ENCODE measurements at regions not wholly inside any gene's neighbourhood (a gene's known extent, or its start where the extent isn't known, plus 50 kb on each side); places are given as distances from the start of the nearest gene placed in this dataset.

- no peak for ATAC-seq
- ChIA-PET CTCF (no interaction called here), POLR2A (no interaction called here)
- H3K4me2 ChIP-seq, result no peak overlapping the region
- no peak overlapping the region for H3K27ac ChIP-seq
- no peaks in the 10 kb centered on the region for H3K4me1 ChIP-seq
- H3K4me3 ChIP-seq, result no peak overlapping the region
- no peak for FAIRE-seq
- H3K9me3 ChIP-seq, result no peaks in the 10 kb centered on the region
- 60% methylated on average over 5 of the region's 5 CpGs for WGBS (ENCODE audit: missing lambda C conversion rate)
- no peak for DNase-seq (ENCODE audit: low read depth in 1 of 2, low spot score in 1 of 2)
- TF ChIP-seq, protein P1, sequence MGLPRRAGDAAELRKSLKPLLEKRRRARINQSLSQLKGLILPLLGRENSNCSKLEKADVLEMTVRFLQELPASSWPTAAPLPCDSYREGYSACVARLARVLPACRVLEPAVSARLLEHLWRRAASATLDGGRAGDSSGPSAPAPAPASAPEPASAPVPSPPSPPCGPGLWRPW (IDR thresholded peaks at IDR 0.05), result no peak
- TF ChIP-seq CBX2 (IDR thresholded peaks at IDR 0.05; ENCODE audit: borderline replicate concordance, low read depth), result no peak
- TF ChIP-seq MYC (IDR thresholded peaks at IDR 0.05; ENCODE audit: borderline replicate concordance, low read length), result no peak
- TF ChIP-seq KDM5A (IDR thresholded peaks at IDR 0.05), result no peak
- TF ChIP-seq POLR2A (IDR thresholded peaks at IDR 0.05; ENCODE audit: low read length), result no peak
- TF ChIP-seq TFCP2L1 (CRISPR knock-in tag; IDR thresholded peaks at IDR 0.05), result no peak
- TF ChIP-seq BHLHE40 (IDR thresholded peaks at IDR 0.05; ENCODE audit: low read depth, low read length), result no peak
- no peak for TF ChIP-seq RFX5 (IDR thresholded peaks at IDR 0.05)
- no peak for TF ChIP-seq GATA3 (IDR thresholded peaks at IDR 0.05; ENCODE audit: borderline replicate concordance)
- no peak for TF ChIP-seq FOSL2 (IDR thresholded peaks at IDR 0.05)
- TF ChIP-seq FOSL2 (CRISPR knock-in tag; IDR thresholded peaks at IDR 0.05), result no peak
- TF ChIP-seq MAX (IDR thresholded peaks at IDR 0.05), result no peak
- no peak for TF ChIP-seq PHF8 (IDR thresholded peaks at IDR 0.05; ENCODE audit: borderline replicate concordance, low read depth)
- no peak for TF ChIP-seq CHD2 (IDR thresholded peaks at IDR 0.05; ENCODE audit: low read length, partially characterized antibody)
- TF ChIP-seq NPAS2 (CRISPR knock-in tag; IDR thresholded peaks at IDR 0.05; ENCODE audit: borderline replicate concordance), result no peak
- TF ChIP-seq HEYL (CRISPR knock-in tag; IDR thresholded peaks at IDR 0.05), result no peak
- no peak for TF ChIP-seq NFE2L2 (conservative IDR thresholded peaks at IDR 0.05; ENCODE audit: low read length)
- TF ChIP-seq ZSCAN20 (CRISPR knock-in tag; IDR thresholded peaks at IDR 0.05), result no peak
- no peak for TF ChIP-seq SMC3 (IDR thresholded peaks at IDR 0.05)
- no peak for TF ChIP-seq HOXB5 (CRISPR knock-in tag; IDR thresholded peaks at IDR 0.05)
- no peak for TF ChIP-seq CTCF (IDR thresholded peaks at IDR 0.05)
Observed at GRCh38 chr5:6918255-6918654, 205.0 kb downstream of the TENT4A start.

DNA sequence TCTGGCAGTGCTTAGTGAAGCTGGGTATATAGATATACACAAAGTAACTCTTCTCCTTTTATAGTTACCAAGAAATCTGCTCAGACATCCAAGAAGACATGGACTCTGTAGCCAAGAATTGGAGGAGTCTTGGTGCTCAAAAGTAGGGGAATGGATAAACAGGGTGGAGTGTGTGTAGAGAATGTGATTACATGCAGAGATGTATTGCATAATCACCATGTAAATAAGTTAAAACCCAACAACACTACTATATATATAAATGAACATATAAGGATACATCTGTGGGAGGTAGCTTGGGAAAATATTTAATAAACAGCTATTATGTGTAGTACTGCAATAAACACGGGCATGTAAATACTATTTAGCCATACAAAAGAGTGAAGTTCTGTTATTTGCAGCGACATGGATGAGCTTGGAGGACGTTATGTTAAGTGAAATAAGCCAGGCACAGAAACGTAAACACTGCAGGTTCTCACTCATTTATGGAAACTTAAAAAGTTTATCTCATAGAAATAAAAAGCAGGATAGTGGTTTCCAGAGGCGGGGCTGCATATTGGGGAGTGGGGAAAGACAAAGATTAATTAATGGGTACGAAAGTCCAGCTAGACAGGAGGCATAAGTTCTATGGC, 207.5 kb downstream of the TENT4A start:
- WGBS (ENCODE audit: missing lambda C conversion rate), result 5% methylated on average over 6 of the region's 6 CpGs
- Histone ChIP-seq H3K27ac (no peak overlapping the region), H3K4me1 (no peaks in the 10 kb centered on the region), H3K9me3 (no peaks in the 10 kb centered on the region), H3K4me3 (no peak overlapping the region), H3K4me2 (no peak overlapping the region)
- FAIRE-seq (no peak), DNase-seq (ENCODE audit: low read depth in 1 of 2, low spot score in 1 of 2) (no peak), ATAC-seq (no peak)
- TF ChIP-seq HDAC2 (IDR thresholded peaks at IDR 0.05) (no peak), RAD21 (conservative IDR thresholded peaks at IDR 0.05 in 1 of 2, IDR thresholded peaks at IDR 0.05 in 1 of 2) (no peak), BHLHE40 (IDR thresholded peaks at IDR 0.05; ENCODE audit: low read depth, low read length) (no peak), POLR2AphosphoS2 (conservative IDR thresholded peaks at IDR 0.05; ENCODE audit: low read length) (no peak), EHMT2 (IDR thresholded peaks at IDR 0.05; ENCODE audit: low read depth) (no peak), MAZ (IDR thresholded peaks at IDR 0.05; ENCODE audit: borderline replicate concordance, low read depth, low read length) (no peak), HOXB13 (CRISPR knock-in tag; IDR thresholded peaks at IDR 0.05; ENCODE audit: low read depth) (no peak), CEBPB (IDR thresholded peaks at IDR 0.05) (no peak), POLR2A (IDR thresholded peaks at IDR 0.05; ENCODE audit: low read length) (no peak), FOXS1 (CRISPR knock-in tag; IDR thresholded peaks at IDR 0.05) (no peak), EHF (CRISPR knock-in tag; IDR thresholded peaks at IDR 0.05) (no peak)
- TF ChIP-seq, protein P1 (IDR thresholded peaks at IDR 0.05), result no peak
- TF ChIP-seq, protein P2, sequence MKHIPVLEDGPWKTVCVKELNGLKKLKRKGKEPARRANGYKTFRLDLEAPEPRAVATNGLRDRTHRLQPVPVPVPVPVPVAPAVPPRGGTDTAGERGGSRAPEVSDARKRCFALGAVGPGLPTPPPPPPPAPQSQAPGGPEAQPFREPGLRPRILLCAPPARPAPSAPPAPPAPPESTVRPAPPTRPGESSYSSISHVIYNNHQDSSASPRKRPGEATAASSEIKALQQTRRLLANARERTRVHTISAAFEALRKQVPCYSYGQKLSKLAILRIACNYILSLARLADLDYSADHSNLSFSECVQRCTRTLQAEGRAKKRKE (CRISPR knock-in tag; IDR thresholded peaks at IDR 0.05; ENCODE audit: low read depth), result no peak
- ChIA-PET POLR2A (no interaction called here), CTCF (no interaction called here)

Measured in A549 (cell line).